ENCODE measurements at regions not wholly inside any gene's neighbourhood (a gene's known extent, or its start where the extent isn't known, plus 50 kb on each side); places are given as distances from the start of the nearest gene placed in this dataset.

- Histone ChIP-seq H3K27me3 (replicated peaks; ENCODE audit: insufficient read depth) (no peaks in the 10 kb centered on the region), H3K36me3 (no peaks in the 10 kb centered on the region), H3K9me3 (no peaks in the 10 kb centered on the region), H3K27ac (no peak overlapping the region), H3K4me1 (ENCODE audit: control insufficient read depth in 1 of 2, low read depth in 2 of 2) (peaks cover 0 to 7% of the 10 kb centered on the region in 2 donors), H3K4me3 (no peak overlapping the region)
- ATAC-seq (ENCODE audit: insufficient number of reproducible peaks, low FRiP score, low read depth) (no peak), DNase-seq (ENCODE audit: low spot score) (no peak)
- TF ChIP-seq CTCF (IDR thresholded peaks at IDR 0.05), result no peak
Observed at GRCh38 chr6:168902075-168902474, 351.6 kb downstream of the THBS2 start.

- no peaks in the 10 kb centered on the region for H3K36me3 ChIP-seq
- no peak overlapping the region for H3K27ac ChIP-seq
- DNase-seq (ENCODE audit: low spot score), result no peak
- H3K4me1 ChIP-seq (ENCODE audit: control insufficient read depth in 1 of 2, low read depth in 2 of 2), result peaks cover 0 to 7% of the 10 kb centered on the region in 2 donors
- TF ChIP-seq CTCF (IDR thresholded peaks at IDR 0.05), result no peak
- no peak overlapping the region for H3K4me3 ChIP-seq
- H3K9me3 ChIP-seq, result no peaks in the 10 kb centered on the region
- no peaks in the 10 kb centered on the region for H3K27me3 ChIP-seq (replicated peaks; ENCODE audit: insufficient read depth)
- no peak for ATAC-seq (ENCODE audit: insufficient number of reproducible peaks, low FRiP score, low read depth)
Observed at GRCh38 chr6:168901076-168901475, 352.6 kb downstream of the THBS2 start.

- Histone ChIP-seq H3K36me3 (no peaks in the 10 kb centered on the region), H3K27ac (no peak overlapping the region), H3K27me3 (replicated peaks; ENCODE audit: insufficient read depth) (no peaks in the 10 kb centered on the region), H3K9me3 (no peaks in the 10 kb centered on the region), H3K4me3 (no peak overlapping the region), H3K4me1 (ENCODE audit: control insufficient read depth in 1 of 2, low read depth in 2 of 2) (peaks cover 0 to 7% of the 10 kb centered on the region in 2 donors)
- no peak for ATAC-seq (ENCODE audit: insufficient number of reproducible peaks, low FRiP score, low read depth)
- no peak for TF ChIP-seq CTCF (IDR thresholded peaks at IDR 0.05)
- no peak for DNase-seq (ENCODE audit: low spot score)
Observed at GRCh38 chr6:168896321-168896720, 357.3 kb downstream of the THBS2 start.

GRCh38 chr6:168895102-168895812, 358.4 kb downstream of the THBS2 start:
- no peak overlapping the region for H3K27ac ChIP-seq
- no peaks in the 10 kb centered on the region for H3K36me3 ChIP-seq
- no peak for DNase-seq (ENCODE audit: low spot score)
- peak overlapping the region; percentile 21 for H3K4me3 ChIP-seq
- H3K27me3 ChIP-seq (replicated peaks; ENCODE audit: insufficient read depth), result no peaks in the 10 kb centered on the region
- TF ChIP-seq CTCF (IDR thresholded peaks at IDR 0.05), result peak; percentile 90
- no peak for ATAC-seq (ENCODE audit: insufficient number of reproducible peaks, low FRiP score, low read depth)
- H3K9me3 ChIP-seq, result no peaks in the 10 kb centered on the region
- peaks cover 0 to 7% of the 10 kb centered on the region in 2 donors for H3K4me1 ChIP-seq (ENCODE audit: control insufficient read depth in 1 of 2, low read depth in 2 of 2)

GRCh38 chr6:168892031-168892430, 361.6 kb downstream of the THBS2 start:
- Histone ChIP-seq H3K27me3 (replicated peaks; ENCODE audit: insufficient read depth) (no peaks in the 10 kb centered on the region), H3K4me1 (ENCODE audit: control insufficient read depth in 1 of 2, low read depth in 2 of 2) (no peaks in the 10 kb centered on the region)
- no peak for DNase-seq (ENCODE audit: low spot score)

More at GRCh38 chr6:168892031-168892430, 361.6 kb downstream of the THBS2 start:
- Histone ChIP-seq H3K4me3 (no peak overlapping the region), H3K36me3 (no peaks in the 10 kb centered on the region), H3K27ac (no peak overlapping the region), H3K9me3 (no peaks in the 10 kb centered on the region)
- no peak for TF ChIP-seq CTCF (IDR thresholded peaks at IDR 0.05)
- ATAC-seq (ENCODE audit: insufficient number of reproducible peaks, low FRiP score, low read depth), result no peak

Measured in thoracic aorta (tissue), 2 donors.